ENCODE measurements at regions not wholly inside any gene's neighbourhood (a gene's known extent, or its start where the extent isn't known, plus 50 kb on each side); places are given as distances from the start of the nearest gene placed in this dataset.

- TF ChIP-seq CTCF (IDR thresholded peaks at IDR 0.05) (no peak), POLR2A (IDR thresholded peaks at IDR 0.05) (no peak)
Measured at GRCh38 chr9:2337627-2338026, 284.0 kb upstream of the VLDLR start.

Data from upper lobe of left lung (tissue), 4 donors.